DND-41 (cell line): ENCODE measurements at regions not wholly inside any gene's neighbourhood (a gene's known extent, or its start where the extent isn't known, plus 50 kb on each side); places are given as distances from the start of the nearest gene placed in this dataset.

Source experiments
- ATAC-seq: fragments of 200-7000 bp; cut with Tn5 transposase; 3 replicates; pipeline ENCODE4 v1.9.1; 2021; ENCODE audit warnings: low read depth; ENCODE audit not compliant: insufficient read depth
- DNase-seq: peaks from one replicate; pipeline ENCODE4 v3.0.0-alpha.2; 2020
- H2AFZ ChIP-seq: 2 replicates; pipeline ENCODE4 v1.6.0; 2012; ENCODE audit warnings: low read depth, low read length
- H3K27ac ChIP-seq: 2 replicates; pipeline ENCODE4 v1.5.1; 2012; ENCODE audit warnings: low read length, inconsistent platforms
- H3K27me3 ChIP-seq: fragments of 200-600 bp; sonication (generic); 2 replicates; pipeline ENCODE4 v1.6.0; 2012; ENCODE audit warnings: low read length, mild to moderate bottlenecking, inconsistent platforms; ENCODE audit not compliant: insufficient read depth, poor library complexity
- H3K36me3 ChIP-seq: 2 replicates; pipeline ENCODE4 v1.5.1; 2012; ENCODE audit warnings: low read length, inconsistent platforms; ENCODE audit not compliant: insufficient read depth
- H3K4me1 ChIP-seq: 2 replicates; pipeline ENCODE4 v1.5.1; 2012; ENCODE audit warnings: mild to moderate bottlenecking, low read length; ENCODE audit not compliant: insufficient read depth
- H3K4me2 ChIP-seq: 2 replicates; pipeline ENCODE4 v1.6.0; 2012; ENCODE audit warnings: mild to moderate bottlenecking, moderate library complexity, low read length, inconsistent platforms; ENCODE audit not compliant: insufficient read depth
- H3K4me3 ChIP-seq, 2 experiments: fragments of 200-600 bp in 1 of 2; shearing (Covaris generic) in 1 of 2; 2 replicates each; pipeline ENCODE4 v1.5.1; 2012 to 2016; ENCODE audit warnings: inconsistent platforms in 2 of 2, low read length in 2 of 2, mild to moderate bottlenecking in 2 of 2, low read depth in 1 of 2, moderate library complexity in 1 of 2
- H3K79me2 ChIP-seq: 2 replicates; pipeline ENCODE4 v1.6.0; 2012; ENCODE audit warnings: low read length, inconsistent platforms; ENCODE audit not compliant: insufficient read depth
- H3K9ac ChIP-seq: 2 replicates; pipeline ENCODE4 v1.6.0; 2012; ENCODE audit warnings: low read depth, mild to moderate bottlenecking, inconsistent platforms, low read length, moderate library complexity
- H3K9me3 ChIP-seq: 2 replicates; pipeline ENCODE4 v1.5.1; 2012; ENCODE audit warnings: low read length, moderate library complexity, mild to moderate bottlenecking, inconsistent platforms; ENCODE audit not compliant: insufficient read depth, severe bottlenecking
- H4K20me1 ChIP-seq: 2 replicates; pipeline ENCODE4 v1.6.0; 2012; ENCODE audit warnings: low read length; ENCODE audit not compliant: insufficient read depth
- CTCF ChIP-seq: IDR thresholded peaks from 2 replicates; pipeline ENCODE4 v1.5.1; 2012; ENCODE audit warnings: borderline replicate concordance, low read length, moderate library complexity, mild to moderate bottlenecking; ENCODE audit not compliant: poor library complexity, severe bottlenecking; ENCODE audit errors: extremely low read depth
- EZH2 ChIP-seq: IDR thresholded peaks from 3 replicates; pipeline ENCODE4 v1.6.1; 2012; ENCODE audit warnings: borderline replicate concordance, low read depth, mild to moderate bottlenecking, moderate library complexity, low read length, inconsistent platforms; ENCODE audit not compliant: severe bottlenecking

GRCh38 chr20:56929606-56930005 lies 300.5 kb downstream of the TFAP2C start:
- H3K4me3 ChIP-seq = no peak overlapping the region
- H3K9ac ChIP-seq = no peak overlapping the region
- H2AFZ ChIP-seq = no peak overlapping the region
- DNase-seq (no peak), ATAC-seq (no peak)
- H3K27ac ChIP-seq = no peak overlapping the region
- H4K20me1 ChIP-seq = no peaks in the 10 kb centered on the region
- no peaks in the 10 kb centered on the region for H3K9me3 ChIP-seq
- no peaks in the 10 kb centered on the region for H3K4me1 ChIP-seq
- no peaks in the 10 kb centered on the region for H3K79me2 ChIP-seq
- no peak overlapping the region for H3K4me2 ChIP-seq
- TF ChIP-seq EZH2 = no peak
- no peak for TF ChIP-seq CTCF
- H3K27me3 ChIP-seq = peaks cover 11% of the 10 kb centered on the region
- H3K36me3 ChIP-seq = no peaks in the 10 kb centered on the region

- no peak for DNase-seq
- Histone ChIP-seq H4K20me1 (no peaks in the 10 kb centered on the region), H3K9me3 (no peaks in the 10 kb centered on the region), H3K36me3 (no peaks in the 10 kb centered on the region), H3K4me3 (no peak overlapping the region), H3K27ac (no peak overlapping the region), H2AFZ (no peak overlapping the region), H3K4me1 (no peaks in the 10 kb centered on the region), H3K27me3 (peaks cover 11% of the 10 kb centered on the region), H3K79me2 (no peaks in the 10 kb centered on the region), H3K4me2 (no peak overlapping the region), H3K9ac (no peak overlapping the region)
- no peak for ATAC-seq
- no peak for TF ChIP-seq EZH2
- no peak for TF ChIP-seq CTCF
Measured at GRCh38 chr20:56930876-56931275, 301.8 kb downstream of the TFAP2C start.

GRCh38 chr20:56932575-56933330 lies 303.6 kb downstream of the TFAP2C start:
- no peak for DNase-seq
- TF ChIP-seq CTCF (no peak), EZH2 (no peak)
- Histone ChIP-seq H2AFZ (no peak overlapping the region), H3K79me2 (no peaks in the 10 kb centered on the region), H3K9me3 (no peaks in the 10 kb centered on the region), H3K9ac (no peak overlapping the region), H3K27me3 (peaks cover 4% of the 10 kb centered on the region), H3K4me3 (no peak overlapping the region), H3K4me2 (no peak overlapping the region), H3K36me3 (no peaks in the 10 kb centered on the region), H3K27ac (no peak overlapping the region), H3K4me1 (no peaks in the 10 kb centered on the region), H4K20me1 (no peaks in the 10 kb centered on the region)
- no peak for ATAC-seq
